ENCODE measurements at regions not wholly inside any gene's neighbourhood (a gene's known extent, or its start where the extent isn't known, plus 50 kb on each side); places are given as distances from the start of the nearest gene placed in this dataset.
"Not testable (repeated sequence)": the region's sequence is repeated elsewhere in the genome, so short reads cannot be mapped to it uniquely, and the experiment has no call there.

DNA sequence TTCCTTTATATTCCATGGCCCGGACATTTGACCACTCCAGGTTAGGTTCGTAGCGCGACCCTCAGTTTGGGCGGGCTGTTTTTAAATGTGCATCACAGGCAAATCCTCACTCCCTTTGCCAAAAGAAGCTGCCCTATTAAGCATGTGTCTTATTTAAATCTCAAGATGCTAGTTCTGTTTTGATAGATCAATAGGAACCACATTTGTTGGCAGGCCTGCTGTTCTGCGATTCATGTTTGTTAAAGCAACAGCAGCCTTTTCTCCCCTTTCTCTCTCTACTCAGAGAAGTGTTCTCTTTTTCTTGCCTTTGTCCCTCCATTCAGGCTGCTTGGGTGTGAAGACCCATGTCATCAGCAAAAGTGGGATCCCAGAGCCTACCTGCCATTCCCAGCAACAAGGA lies 212.0 kb upstream of the SSTR4 start:
- DNase-seq = no peak

DNA sequence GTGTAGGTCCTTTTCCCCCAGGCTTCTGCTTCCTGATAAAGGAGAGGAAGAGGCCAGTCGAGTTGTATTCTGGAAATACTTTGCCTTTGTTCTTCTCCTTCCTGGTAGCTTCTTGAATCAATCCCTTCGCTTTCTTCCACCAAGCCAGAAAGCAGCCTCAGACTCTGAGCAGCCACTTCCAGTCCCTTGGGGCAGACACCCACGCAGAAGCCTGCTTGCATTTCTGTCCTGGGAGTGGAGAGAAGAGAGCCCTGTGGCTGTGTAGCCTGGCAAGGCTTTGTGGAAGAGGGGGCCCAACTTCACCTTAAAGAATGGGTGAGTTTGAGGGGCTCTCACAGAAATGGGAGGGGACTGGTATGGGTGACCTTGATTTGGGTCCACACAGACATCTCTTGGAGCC lies 211.0 kb upstream of the SSTR4 start:
- no peak for DNase-seq

DNA sequence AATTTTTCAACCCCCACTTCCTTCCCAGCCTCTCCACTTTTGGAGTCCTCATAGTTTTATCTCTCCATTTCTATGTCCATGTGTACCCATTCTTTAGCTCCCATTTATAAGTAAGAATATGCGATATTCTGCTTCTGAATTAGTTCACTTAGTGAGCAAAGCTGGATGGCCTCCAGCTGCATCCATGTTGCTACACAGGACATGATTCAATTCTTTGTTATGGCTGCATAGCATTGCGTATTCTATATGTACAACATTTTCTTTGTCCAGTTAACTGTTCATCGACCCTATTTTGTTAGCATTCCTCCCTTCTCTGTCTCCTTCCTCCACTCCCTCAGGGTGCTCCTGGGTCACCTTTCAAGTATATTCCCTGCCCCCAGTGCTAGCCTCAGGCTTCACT lies 210.0 kb upstream of the SSTR4 start:
- DNase-seq = no peak

DNA sequence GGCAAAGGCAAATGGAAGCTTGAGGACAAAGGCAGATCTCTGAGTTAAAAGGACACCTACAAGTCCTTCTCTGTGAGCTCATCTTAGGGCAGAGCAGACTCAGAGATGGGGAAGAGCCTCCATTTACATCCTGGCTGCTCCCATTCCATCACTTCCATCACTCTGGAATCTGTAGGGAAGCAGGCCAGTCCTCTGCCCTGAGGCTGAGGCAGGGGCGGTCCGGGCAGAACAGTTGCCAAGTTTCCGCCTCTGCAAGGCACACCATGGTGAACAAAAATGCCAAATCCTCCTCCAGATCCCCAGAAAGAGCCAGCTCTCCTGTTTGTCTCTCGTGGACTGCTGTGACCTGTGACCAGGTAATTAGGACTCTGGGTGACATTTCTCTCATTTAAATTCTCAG lies 209.6 kb upstream of the SSTR4 start:
- DNase-seq = no peak

DNA sequence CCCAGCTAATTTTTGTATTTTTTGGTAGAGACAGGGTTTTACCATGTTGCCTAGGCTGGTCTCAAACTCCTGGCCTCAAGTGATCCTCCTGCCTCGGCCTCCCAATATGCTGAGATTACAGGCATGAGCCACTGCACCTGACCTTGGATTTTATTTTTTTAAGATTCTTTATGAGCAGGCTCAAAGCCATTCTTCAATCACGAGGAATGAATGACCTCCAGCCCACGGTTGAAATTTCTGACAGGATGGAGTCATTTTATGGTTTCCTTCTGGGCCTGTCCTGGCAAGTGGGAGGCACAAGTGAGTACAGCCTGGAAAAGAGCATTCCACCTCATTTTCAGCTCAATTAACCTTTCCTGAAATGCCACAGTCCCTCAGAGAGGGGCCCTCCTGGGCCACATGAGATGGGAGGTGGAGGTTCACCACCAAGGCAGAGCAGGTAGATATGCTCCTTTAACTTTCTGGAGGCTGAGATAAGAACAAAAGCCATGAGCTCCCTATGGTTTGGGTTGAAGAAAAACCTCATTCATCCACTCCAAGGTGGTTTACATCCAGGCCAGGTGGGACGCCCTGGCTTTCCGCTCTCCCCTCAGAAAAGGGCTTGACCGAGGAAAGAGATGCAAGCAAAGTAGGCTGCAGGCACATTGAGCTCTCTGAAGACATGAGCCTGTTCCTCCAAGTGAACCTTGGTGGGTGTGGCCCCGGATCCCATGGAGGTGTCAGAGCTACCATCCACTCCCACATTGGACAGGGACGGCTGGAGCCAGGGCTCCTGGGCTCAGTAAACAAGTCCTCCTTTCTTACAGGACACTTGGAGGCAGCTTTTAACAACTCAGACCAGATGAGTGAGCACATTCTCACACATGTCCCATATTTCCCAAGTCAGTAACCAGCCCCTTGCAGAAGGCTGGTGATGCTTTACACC lies 208.5 kb upstream of the SSTR4 start:
- DNase-seq = no peak

DNA sequence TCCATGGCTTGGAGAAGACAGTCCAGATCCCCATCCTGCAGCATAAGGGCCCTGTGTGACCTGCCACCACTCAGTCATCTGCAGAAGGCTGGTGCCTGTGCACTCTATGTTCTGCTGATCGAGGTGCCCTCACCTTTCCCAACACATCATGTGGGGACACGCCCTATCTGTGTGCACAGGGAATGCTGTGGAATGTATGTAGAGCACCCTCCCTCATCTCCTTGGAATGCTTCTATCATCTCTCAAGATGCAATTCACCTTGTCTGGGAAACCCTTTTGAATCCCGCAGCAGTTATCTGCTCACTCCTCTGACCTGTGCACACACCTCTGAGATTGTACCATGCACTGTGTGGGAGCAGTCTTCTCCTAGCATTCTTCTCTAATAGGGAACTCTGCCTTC lies 207.2 kb upstream of the SSTR4 start:
- no peak for DNase-seq

DNA sequence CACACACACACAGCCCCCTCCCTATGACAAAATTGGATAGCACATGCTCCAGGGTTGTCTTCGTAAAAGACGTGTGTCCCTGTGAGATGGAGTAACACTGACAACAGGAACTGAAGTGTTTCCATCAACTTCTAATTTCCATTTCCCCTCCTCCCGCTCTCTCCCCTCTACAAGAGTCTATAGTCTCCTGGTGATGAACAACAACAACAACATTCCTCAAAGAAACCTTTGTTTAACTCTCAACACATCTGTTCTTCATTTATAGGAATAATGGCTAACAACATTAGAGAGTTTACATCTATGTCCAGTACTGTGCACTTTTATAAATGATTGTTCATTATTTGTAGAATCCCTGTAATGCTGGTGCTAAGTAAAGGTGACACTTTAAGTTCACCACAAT lies 205.8 kb upstream of the SSTR4 start:
- no peak for DNase-seq

DNA sequence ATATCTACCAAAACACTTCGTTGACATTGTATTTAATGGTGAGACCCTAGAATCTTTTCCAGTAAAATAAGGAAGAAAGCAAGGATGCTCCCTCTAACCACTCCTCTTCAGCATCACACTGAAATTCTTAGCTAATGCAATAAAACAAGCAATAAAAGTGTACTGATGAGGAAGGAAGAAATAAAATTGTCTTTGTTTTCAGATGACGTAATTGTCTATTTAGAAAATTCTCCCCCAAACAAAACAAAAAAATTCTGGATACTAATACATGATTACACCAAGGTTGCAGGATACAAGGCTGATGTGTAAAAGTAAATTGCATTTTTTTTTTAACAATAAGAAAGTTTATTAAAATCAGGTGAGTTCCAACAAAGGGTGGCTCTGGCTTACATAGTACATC lies 205.0 kb upstream of the SSTR4 start:
- DNase-seq = no peak

DNA sequence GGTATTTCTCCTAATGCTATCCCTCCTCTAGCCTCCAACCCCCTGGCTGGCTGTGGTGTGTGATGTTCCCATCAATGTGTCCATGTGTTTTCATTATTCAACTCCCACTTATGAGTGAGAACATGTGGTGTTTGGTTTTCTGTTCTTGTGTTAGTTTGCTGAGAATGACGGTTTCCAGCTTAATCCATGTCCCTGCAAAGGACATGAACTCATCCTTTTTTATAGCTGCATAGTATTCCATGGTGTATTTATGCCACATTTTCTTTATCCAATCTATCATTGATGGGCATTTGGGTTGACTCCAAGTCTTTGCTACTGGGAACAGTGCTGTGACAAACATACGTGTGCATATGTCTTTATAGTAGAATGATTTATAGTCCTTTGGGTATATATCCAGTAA lies 204.4 kb upstream of the SSTR4 start:
- DNase-seq = not testable (repeated sequence)

DNA sequence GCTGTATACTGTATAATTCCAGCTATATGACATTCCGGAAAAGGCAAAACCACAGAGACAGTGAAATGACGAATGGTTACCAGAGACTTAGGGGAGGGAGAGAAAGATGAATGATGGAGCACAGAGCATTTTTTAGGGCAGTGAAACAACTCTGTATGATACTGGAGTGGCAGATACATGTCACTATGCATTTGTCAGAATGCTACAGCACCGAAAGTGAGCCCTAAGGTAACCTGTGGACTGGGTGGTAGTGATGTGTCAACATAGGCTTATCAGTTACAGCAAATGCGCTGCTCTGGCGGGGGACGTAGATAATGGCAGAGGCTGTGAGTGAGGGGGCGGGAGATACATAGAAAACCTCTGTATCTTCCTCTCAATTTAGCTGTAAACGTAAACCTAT lies 201.3 kb upstream of the SSTR4 start:
- no peak for DNase-seq

DNA sequence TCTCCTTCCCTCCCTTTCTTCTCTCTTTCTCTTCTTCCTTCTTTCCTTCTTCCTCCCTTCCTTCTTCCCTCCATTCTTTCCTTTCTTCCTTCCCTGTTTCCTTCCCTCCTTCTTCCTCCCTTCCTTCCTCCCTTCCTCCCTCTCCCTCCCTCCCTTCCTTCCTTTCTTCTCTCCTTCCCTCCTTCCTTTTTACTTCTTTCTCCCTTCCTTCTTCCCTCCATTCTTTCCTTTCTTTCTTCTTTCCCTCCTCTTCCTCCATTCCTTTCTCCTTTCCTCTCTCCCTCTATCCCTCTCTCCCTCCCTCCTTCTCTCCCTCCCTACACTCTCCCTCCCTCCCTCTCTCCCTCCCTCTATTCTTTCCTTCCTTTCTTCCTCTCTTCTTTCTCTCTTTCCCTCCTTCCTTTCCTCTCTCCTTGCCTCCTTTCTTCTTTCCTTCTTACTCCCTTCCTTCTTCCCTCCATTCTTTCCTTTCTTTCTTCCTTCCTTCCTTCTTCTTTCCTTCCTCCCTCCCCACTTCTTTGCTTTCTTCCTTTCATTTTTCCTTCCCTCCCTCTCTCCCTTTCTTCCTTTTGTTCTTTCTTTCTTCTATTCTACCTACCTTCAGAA lies 200.4 kb upstream of the SSTR4 start:
- no peak for DNase-seq

DNA sequence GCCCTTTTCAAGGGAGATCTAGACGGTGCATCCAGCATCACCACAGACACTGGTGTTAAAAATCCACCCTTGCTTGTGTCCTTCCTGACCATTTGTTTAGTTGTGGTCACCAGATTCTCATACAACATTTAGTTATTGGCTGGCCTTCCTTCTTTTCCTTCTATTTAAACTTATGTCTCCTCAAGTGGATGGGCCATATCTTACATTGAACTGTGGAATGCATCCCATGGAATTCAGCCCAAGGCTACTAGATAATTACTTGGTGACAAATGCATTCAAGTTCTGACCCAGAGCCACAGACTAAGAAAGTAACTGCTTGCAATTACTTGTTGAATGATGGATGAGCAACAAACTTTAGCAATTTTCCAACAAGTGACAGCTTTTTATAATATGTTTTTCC lies 198.9 kb upstream of the SSTR4 start:
- no peak for DNase-seq

DNA sequence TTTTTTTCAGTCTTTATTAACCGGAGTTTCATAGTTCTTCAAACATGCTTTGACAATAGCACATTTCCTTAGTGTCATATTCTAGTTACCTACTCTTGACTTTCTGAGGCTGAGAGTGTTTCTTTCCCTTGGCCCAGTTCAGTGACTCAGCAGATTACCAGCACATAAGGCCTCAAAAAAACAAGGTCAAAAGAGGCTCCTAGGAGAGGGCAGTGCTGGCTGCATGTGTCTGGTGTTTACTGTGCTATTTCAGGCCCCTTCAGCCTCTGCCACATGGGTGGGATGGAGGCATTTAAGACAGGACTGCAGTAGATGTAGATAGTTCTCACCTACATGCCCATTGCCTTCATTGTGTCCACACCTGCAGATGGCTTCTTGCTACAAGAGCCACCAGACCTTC lies 198.2 kb upstream of the SSTR4 start:
- no peak for DNase-seq

DNA sequence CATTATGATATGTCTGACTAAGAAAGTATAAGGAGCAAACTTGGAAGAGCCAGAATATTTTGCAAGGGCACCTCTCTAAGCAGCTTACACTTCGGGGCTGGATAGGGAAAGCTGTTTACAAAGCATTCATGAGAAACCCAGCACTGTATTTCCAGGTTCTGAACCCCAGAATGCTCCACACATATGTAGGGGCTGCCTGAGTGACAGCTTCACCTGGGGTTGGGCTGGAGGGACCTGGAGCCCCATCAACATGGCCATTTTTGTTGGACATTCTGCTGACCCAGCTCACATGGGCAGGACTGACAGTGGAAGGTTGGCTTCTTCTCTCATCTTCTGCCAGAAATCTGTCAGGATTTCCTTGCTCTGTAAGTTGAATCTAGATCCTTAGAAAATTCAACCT lies 197.1 kb upstream of the SSTR4 start:
- no peak for DNase-seq

DNA sequence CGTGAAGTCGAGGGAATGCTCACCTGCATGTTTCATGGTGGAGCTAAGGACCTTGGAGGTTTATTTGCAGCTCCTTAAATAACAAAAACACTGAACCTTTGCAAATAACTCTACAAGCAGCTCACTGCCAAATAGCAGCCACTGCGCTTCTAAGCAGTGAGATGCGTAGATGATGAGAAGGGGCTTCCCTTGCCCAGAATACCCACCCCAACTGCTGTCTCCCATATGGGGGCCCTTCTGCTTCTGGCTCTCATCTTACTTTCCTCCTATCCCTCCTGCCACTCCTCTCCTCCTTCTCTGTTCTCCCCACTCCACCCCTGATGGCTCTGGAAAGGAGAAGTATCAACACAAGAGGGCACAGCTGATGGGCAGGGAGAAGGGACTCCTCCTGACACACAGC lies 193.3 kb upstream of the SSTR4 start:
- no peak for DNase-seq

DNA sequence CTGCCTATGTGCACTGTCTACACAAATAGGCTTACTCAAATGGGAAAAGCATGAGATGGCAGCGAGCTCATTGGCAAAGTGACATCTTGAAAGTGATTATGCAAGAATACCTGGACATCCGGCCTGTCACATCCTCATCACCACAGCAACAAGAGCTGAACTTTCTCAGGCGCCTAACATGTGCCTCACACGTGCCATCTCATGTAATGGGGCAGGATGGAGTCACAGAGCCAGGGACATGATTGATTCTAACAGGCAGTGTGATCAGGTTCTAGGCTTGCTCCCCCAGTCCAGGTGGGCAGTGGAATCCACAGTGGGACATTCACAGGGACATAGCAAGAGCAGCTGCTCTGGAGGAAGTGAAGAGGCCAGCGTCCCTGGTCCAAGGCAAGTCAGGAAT lies 192.3 kb upstream of the SSTR4 start:
- DNase-seq = no peak

DNA sequence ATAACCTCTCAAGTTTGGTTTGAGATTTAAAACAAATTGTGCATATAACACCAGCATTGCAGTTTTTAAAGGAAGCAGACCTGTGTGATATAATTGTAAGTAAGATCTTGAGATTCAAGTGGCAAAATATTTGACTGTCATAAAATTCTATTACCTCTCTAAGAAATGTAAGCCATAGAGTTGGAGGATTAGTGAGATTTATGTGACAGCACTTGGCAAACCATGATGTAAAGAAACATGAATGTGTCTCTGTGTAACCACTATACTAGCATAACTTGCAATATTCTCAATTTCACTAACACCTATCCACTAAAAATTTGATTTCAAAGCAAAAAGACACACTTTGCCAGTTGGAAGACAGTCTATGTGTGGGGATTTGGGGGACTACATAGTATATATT lies 190.2 kb upstream of the SSTR4 start:
- DNase-seq = no peak

DNA sequence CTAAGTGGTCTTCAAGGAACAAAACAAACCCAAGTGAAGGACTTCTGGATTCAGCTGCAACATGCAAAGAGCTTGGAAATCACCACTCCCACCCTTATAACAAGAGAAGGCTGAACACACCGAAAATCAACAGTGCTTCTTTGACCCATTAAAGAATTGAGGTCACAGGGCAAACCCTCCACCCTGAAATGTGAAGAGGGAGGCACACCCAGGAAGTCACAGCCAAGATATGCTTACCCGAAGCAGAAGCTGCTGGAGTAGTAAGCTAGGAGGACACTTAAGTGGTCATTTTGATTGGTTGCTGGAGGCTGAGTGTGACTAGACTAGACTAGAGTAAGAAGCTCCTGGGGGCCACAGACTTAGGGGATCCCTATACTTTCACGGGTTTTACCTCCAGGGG lies 188.2 kb upstream of the SSTR4 start:
- DNase-seq = no peak

DNA sequence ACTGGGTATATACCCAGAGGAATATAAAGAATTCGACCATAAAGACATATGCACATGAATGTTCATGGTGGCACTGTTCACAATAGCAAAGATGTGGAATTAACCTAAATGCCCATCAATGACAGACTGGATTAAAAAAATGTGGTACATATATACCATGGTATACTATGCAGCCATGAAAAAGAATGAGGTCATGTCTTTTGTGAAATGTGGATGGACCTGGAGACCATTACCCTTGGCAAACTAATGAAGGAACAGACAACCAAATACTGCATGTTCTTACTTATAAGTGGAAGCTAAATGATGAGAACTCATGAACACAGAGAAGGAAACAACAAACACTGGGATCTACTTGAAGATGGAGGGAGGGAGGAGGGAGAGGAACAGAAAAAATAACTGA lies 186.7 kb upstream of the SSTR4 start:
- no peak for DNase-seq

DNA sequence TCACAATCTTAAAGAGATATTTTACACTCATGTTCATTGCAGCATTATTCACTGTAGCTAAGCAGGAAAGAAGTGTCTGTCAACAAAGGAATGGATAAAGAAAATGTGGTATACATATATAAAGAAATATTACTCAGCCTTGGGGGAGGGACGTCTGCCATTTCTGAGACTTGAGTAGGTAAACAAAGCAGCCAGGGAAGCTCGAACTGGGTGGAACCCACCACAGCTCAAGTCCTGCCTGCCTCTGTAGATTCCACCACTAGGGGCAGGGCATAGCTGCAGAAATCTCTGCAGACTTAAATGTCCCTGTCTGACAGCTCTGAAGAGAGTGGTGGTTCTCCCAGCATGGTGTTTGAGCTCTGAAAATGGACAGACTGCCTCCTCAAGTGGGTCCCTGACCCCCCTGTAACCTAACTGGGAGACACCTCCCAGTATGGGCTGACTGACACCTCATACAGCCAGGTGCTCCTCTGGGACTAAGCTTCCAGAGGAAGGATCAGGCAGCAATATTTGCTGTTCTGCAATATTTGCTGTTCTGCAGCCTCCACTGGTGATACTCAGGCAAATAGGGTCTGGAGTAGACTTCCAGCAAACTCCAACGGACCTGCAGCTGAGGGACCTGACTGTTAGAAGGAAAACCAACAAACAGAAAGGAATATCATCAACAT lies 183.3 kb upstream of the SSTR4 start:
- not testable (repeated sequence) for DNase-seq

DNA sequence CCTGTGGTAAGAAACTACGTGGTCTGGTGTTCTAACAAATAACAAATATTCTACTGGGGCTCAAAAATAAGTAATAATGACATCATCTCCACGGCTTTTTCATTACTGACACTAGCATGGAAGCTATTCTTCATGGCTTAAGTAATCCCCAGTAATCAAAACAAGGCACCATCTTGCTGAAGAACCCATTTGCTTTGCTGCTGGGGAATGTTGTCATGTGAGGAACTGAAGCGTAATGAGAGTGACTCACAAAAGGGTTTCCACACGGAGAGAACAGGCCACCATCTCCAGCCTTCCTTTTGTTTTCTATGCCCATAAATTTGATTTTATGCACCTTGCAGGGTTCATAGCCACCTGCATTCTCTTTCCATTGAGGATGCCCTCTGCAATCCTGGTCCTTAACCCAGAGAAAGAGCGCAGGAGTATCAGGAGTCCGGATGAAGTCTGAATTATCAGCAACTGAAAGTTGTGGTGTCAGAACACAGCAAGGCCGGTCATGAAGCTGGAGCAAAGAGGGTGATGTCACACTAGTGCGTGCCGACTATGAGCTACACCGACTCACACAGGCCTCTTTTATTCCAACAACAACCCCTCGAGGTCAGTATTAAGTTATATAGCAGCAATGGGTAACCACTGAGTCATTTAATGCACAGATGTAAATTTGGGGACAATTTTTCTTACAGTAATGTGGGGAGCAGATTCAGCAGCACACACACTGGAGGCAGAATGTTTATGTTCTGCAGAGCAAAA lies 173.7 kb upstream of the SSTR4 start:
- DNase-seq = no peak

DNA sequence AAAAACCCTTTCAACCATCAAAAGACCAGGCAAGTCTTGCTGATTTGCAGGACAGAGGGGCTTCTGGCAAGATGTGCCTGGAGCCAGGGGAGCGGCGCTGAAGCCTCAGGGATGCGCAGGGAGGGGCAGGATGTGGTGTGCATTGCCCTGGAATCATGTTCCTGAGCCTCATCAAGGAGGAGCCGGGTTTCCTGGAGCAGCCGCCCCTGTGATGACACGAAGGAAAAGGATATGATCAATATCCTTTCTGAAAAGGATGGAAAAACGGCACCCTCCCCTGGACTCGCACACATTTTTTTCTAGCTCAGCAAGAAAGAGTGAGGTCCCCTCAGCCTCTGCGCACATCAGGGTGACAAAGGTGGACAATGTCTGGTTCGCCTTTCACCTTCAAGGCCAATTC lies 173.1 kb upstream of the SSTR4 start:
- DNase-seq = no peak

DNA sequence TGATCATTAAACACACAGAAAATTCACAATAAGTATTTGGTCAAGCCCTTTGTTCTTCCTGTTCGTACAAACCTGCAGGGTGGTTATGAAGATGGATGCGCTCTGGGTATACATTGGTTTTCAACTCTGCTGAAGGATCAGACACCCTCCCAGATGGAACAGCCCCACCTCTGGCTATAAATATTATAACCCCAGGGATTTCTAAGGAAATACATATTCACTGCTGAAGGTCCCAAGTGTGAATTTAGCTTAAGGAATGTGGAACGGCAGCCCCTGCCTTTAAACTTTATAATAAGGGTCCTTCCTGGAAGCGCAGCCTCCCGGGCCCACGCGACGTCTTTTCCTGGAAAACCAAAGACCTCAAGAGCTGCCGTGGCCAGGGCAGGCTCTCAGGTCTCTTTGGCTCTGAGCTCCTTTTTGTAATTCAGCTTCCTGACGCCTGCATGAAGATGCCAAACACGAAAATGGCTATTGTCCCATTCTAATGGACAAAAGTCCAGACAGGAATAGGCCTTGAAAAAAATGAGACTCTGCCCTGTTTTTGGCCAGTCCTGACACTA lies 172.4 kb upstream of the SSTR4 start:
- no peak for DNase-seq
